WTC11 (cell line): ENCODE measurements at regions not wholly inside any gene's neighbourhood (a gene's known extent, or its start where the extent isn't known, plus 50 kb on each side); places are given as distances from the start of the nearest gene placed in this dataset.

Source experiments
- ATAC-seq: fragments of 200-7000 bp; cut with Tn5 transposase; 2 replicates; pipeline ENCODE4 v1.10.0; 2021; ENCODE audit warnings: mild to moderate bottlenecking, moderate library complexity
- CTCF ChIA-PET: fragments of 300-600 bp; sonication (Branson Sonifier 250); formaldehyde crosslinking; loops from one replicate; lab custom pipeline; 2021; ENCODE audit warnings: antibody characterized with exemption; lab: Charles Lee
- POLR2A ChIA-PET: fragments of 350-600 bp; sonication (Branson Sonifier 250); formaldehyde crosslinking; loops from one replicate; lab custom pipeline; 2021; ENCODE audit warnings: antibody characterized with exemption; lab: Charles Lee
- DNase-seq: peaks from one replicate; pipeline ENCODE4 v3.0.0; 2021; ENCODE audit warnings: low spot score
- H3K27ac Mint-ChIP-seq: 2 replicates; pipeline ENCODE4 v1.8.0; 2021; ENCODE audit warnings: mixed read lengths
- H3K27me3 Mint-ChIP-seq: 2 replicates; pipeline ENCODE4 v1.8.0; 2021; ENCODE audit warnings: low read depth, mild to moderate bottlenecking, moderate library complexity, mixed read lengths
- H3K36me3 Mint-ChIP-seq: 2 replicates; pipeline ENCODE4 v1.8.0; 2021; ENCODE audit warnings: mixed read lengths
- H3K4me1 Mint-ChIP-seq: 2 replicates; pipeline ENCODE4 v1.8.0; 2022; ENCODE audit warnings: mixed read lengths
- H3K4me3 Mint-ChIP-seq: 2 replicates; pipeline ENCODE4 v1.8.0; 2021; ENCODE audit warnings: mild to moderate bottlenecking, moderate library complexity, mixed read lengths
- H3K9me3 Mint-ChIP-seq: 2 replicates; pipeline ENCODE4 v1.8.0; 2021; ENCODE audit warnings: mixed read lengths
- ESRRA ChIP-seq: sonication (generic); formaldehyde crosslinking; IDR thresholded peaks from 2 replicates; pipeline ENCODE4 v1.8.1; 2022; ENCODE audit warnings: mild to moderate bottlenecking, missing genetic modification reagents, borderline replicate concordance
- FOXJ3 ChIP-seq: sonication (generic); formaldehyde crosslinking; IDR thresholded peaks from 2 replicates; pipeline ENCODE4 v1.9.0; 2021; ENCODE audit warnings: missing genetic modification reagents, mild to moderate bottlenecking, borderline replicate concordance
- GRHL2 ChIP-seq: fragments of 250-450 bp; sonication (Bioruptor Pico); IDR thresholded peaks from 2 replicates; pipeline ENCODE4 v1.8.0; 2022; ENCODE audit warnings: mild to moderate bottlenecking, moderate library complexity; ENCODE audit not compliant: insufficient replicate concordance, severe bottlenecking
- MXD4 ChIP-seq: fragments of 250-450 bp; sonication (Bioruptor Pico); IDR thresholded peaks from 2 replicates; pipeline ENCODE4 v1.8.0; 2021; ENCODE audit warnings: mild to moderate bottlenecking, moderate library complexity, borderline replicate concordance
- NR3C1 ChIP-seq: sonication (generic); formaldehyde crosslinking; conservative IDR thresholded peaks from 2 replicates; pipeline ENCODE4 v1.8.1; 2023; ENCODE audit warnings: low read depth, mild to moderate bottlenecking, missing genetic modification reagents
- SOX15 ChIP-seq: fragments of 250-450 bp; sonication (Bioruptor Pico); IDR thresholded peaks from 2 replicates; pipeline ENCODE4 v1.9.0; 2021; ENCODE audit warnings: mild to moderate bottlenecking
- ZBTB21 ChIP-seq: sonication (generic); formaldehyde crosslinking; IDR thresholded peaks from 2 replicates; pipeline ENCODE4 v1.8.1; 2023; ENCODE audit warnings: mild to moderate bottlenecking, missing genetic modification reagents, borderline replicate concordance
- ZNF138 ChIP-seq: sonication (generic); formaldehyde crosslinking; conservative IDR thresholded peaks from 2 replicates; pipeline ENCODE4 v1.8.1; 2022; ENCODE audit warnings: mild to moderate bottlenecking, moderate library complexity, missing genetic modification reagents
- ZNF423 ChIP-seq: fragments of 250-450 bp; sonication (Bioruptor Pico); IDR thresholded peaks from 2 replicates; pipeline ENCODE4 v2.1.2; 2022; ENCODE audit warnings: mild to moderate bottlenecking, moderate library complexity
- TF ChIP-seq, protein P1 (sequence below): sonication (generic); formaldehyde crosslinking; IDR thresholded peaks from 2 replicates; pipeline ENCODE4 v1.8.0; 2022; ENCODE audit warnings: mild to moderate bottlenecking, missing genetic modification reagents
- TF ChIP-seq, protein P2 (sequence below): sonication (generic); formaldehyde crosslinking; IDR thresholded peaks from 2 replicates; pipeline ENCODE4 v1.8.1; 2022; ENCODE audit warnings: missing genetic modification reagents, borderline replicate concordance
- TF ChIP-seq, protein P3 (sequence below): sonication (generic); formaldehyde crosslinking; IDR thresholded peaks from 2 replicates; pipeline ENCODE4 v1.8.1; 2022; ENCODE audit warnings: mild to moderate bottlenecking, missing genetic modification reagents, moderate library complexity, borderline replicate concordance
- TF ChIP-seq, protein P4 (sequence below): fragments of 250-450 bp; sonication (Bioruptor Pico); IDR thresholded peaks from 2 replicates; pipeline ENCODE4 v1.9.0; 2021; ENCODE audit warnings: mild to moderate bottlenecking
- TF ChIP-seq, protein P5 (sequence below): sonication (generic); formaldehyde crosslinking; IDR thresholded peaks from 2 replicates; pipeline ENCODE4 v1.8.0; 2022; ENCODE audit warnings: mild to moderate bottlenecking, missing genetic modification reagents
- TF ChIP-seq, protein P6 (sequence below): fragments of 200-600 bp; IDR thresholded peaks from 2 replicates; pipeline ENCODE4 v1.8.0; 2022; ENCODE audit warnings: antibody characterized with exemption
- TF ChIP-seq, protein P7 (sequence below): sonication (generic); formaldehyde crosslinking; IDR thresholded peaks from 2 replicates; pipeline ENCODE4 v1.8.1; 2022; ENCODE audit warnings: mild to moderate bottlenecking, moderate library complexity, missing genetic modification reagents
- TF ChIP-seq, protein P8 (sequence below): sonication (generic); formaldehyde crosslinking; IDR thresholded peaks from 2 replicates; pipeline ENCODE4 v1.8.0; 2023; ENCODE audit warnings: mild to moderate bottlenecking, missing genetic modification reagents
- TF ChIP-seq, protein P9 (sequence below): sonication (generic); formaldehyde crosslinking; IDR thresholded peaks from 2 replicates; pipeline ENCODE4 v1.8.1; 2023; ENCODE audit warnings: mild to moderate bottlenecking, missing genetic modification reagents

DNA sequence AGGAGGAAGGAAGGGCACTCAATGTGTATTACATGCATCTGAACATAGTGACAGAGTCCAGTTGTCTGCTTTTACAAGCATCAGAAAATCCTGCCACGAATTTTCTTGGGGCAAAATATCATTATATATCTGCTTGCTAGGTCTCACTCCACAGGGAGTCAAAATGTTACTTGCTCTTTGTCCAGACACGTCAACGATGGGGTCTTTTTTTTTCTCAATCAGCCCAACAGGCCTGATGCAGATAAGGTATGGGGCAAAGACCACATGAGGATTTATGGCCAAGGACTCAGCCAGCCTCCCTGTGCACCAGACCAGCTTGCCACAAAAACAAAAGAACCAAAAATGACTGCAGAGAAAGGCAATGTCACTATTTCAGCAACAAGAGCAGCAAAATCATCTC is 323.4 kb upstream of the PKDCC start:
- ChIA-PET CTCF (no interaction called here), POLR2A (no interaction called here)
- Mint-ChIP-seq H3K36me3 (no peaks in the 10 kb centered on the region), H3K27me3 (no peaks in the 10 kb centered on the region), H3K4me3 (no peak overlapping the region), H3K4me1 (peaks cover 20% of the 10 kb centered on the region), H3K9me3 (no peaks in the 10 kb centered on the region), H3K27ac (0 out of 2 replicates have a peak overlapping the region, but pooled peaks have one; percentile 14)
- DNase-seq, result no peak
- no peak for ATAC-seq
- TF ChIP-seq, protein P1, sequence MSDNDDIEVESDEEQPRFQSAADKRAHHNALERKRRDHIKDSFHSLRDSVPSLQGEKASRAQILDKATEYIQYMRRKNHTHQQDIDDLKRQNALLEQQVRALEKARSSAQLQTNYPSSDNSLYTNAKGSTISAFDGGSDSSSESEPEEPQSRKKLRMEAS, result no peak
- TF ChIP-seq MXD4 (CRISPR knock-in tag) (no peak), ESRRA (CRISPR knock-in tag) (no peak), FOXJ3 (CRISPR knock-in tag) (no peak), ZNF423 (no peak), ZBTB21 (no peak), NR3C1 (CRISPR knock-in tag) (no peak), GRHL2 (CRISPR knock-in tag) (no peak), SOX15 (CRISPR knock-in tag) (no peak)
- TF ChIP-seq, protein P2, sequence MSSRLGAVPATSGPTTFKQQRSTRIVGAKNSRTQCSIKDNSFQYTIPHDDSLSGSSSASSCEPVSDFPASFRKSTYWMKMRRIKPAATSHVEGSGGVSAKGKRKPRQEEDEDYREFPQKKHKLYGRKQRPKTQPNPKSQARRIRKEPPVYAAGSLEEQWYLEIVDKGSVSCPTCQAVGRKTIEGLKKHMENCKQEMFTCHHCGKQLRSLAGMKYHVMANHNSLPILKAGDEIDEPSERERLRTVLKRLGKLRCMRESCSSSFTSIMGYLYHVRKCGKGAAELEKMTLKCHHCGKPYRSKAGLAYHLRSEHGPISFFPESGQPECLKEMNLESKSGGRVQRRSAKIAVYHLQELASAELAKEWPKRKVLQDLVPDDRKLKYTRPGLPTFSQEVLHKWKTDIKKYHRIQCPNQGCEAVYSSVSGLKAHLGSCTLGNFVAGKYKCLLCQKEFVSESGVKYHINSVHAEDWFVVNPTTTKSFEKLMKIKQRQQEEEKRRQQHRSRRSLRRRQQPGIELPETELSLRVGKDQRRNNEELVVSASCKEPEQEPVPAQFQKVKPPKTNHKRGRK (CRISPR knock-in tag), result no peak
- TF ChIP-seq, protein P3, sequence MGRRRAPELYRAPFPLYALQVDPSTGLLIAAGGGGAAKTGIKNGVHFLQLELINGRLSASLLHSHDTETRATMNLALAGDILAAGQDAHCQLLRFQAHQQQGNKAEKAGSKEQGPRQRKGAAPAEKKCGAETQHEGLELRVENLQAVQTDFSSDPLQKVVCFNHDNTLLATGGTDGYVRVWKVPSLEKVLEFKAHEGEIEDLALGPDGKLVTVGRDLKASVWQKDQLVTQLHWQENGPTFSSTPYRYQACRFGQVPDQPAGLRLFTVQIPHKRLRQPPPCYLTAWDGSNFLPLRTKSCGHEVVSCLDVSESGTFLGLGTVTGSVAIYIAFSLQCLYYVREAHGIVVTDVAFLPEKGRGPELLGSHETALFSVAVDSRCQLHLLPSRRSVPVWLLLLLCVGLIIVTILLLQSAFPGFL (CRISPR knock-in tag), result no peak

DNA sequence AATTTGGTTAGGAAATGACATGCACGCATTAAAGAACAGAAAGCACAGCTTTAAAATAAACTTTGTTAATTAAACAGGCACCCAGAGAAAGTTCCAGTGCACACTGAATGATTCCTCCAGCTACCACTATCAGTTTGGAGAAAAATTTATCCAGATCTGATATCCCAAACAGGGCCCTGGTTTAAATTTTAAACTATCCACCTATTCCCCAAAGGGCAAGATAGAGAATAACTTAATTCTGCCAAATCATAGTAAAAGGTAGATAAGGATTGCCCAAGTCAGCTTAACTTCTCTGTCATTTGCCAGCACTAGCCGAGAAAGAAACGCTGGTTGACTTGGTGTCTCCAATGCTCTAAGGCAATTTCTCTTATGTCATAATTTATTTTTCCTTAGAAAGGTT is 321.9 kb upstream of the PKDCC start:
- Mint-ChIP-seq H3K4me3 (no peak overlapping the region), H3K4me1 (peaks cover 28% of the 10 kb centered on the region), H3K27me3 (peaks cover 2% of the 10 kb centered on the region; the same call in 1 of the 2 replicates), H3K36me3 (no peaks in the 10 kb centered on the region), H3K9me3 (no peaks in the 10 kb centered on the region), H3K27ac (no peak overlapping the region)
- TF ChIP-seq, protein P4, sequence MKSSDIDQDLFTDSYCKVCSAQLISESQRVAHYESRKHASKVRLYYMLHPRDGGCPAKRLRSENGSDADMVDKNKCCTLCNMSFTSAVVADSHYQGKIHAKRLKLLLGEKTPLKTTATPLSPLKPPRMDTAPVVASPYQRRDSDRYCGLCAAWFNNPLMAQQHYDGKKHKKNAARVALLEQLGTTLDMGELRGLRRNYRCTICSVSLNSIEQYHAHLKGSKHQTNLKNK, result no peak
- TF ChIP-seq, protein P5, sequence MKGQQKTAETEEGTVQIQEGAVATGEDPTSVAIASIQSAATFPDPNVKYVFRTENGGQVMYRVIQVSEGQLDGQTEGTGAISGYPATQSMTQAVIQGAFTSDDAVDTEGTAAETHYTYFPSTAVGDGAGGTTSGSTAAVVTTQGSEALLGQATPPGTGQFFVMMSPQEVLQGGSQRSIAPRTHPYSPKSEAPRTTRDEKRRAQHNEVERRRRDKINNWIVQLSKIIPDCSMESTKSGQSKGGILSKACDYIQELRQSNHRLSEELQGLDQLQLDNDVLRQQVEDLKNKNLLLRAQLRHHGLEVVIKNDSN, result no peak
- TF ChIP-seq, protein P6, sequence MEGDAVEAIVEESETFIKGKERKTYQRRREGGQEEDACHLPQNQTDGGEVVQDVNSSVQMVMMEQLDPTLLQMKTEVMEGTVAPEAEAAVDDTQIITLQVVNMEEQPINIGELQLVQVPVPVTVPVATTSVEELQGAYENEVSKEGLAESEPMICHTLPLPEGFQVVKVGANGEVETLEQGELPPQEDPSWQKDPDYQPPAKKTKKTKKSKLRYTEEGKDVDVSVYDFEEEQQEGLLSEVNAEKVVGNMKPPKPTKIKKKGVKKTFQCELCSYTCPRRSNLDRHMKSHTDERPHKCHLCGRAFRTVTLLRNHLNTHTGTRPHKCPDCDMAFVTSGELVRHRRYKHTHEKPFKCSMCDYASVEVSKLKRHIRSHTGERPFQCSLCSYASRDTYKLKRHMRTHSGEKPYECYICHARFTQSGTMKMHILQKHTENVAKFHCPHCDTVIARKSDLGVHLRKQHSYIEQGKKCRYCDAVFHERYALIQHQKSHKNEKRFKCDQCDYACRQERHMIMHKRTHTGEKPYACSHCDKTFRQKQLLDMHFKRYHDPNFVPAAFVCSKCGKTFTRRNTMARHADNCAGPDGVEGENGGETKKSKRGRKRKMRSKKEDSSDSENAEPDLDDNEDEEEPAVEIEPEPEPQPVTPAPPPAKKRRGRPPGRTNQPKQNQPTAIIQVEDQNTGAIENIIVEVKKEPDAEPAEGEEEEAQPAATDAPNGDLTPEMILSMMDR, result no peak
- TF ChIP-seq, protein P7, sequence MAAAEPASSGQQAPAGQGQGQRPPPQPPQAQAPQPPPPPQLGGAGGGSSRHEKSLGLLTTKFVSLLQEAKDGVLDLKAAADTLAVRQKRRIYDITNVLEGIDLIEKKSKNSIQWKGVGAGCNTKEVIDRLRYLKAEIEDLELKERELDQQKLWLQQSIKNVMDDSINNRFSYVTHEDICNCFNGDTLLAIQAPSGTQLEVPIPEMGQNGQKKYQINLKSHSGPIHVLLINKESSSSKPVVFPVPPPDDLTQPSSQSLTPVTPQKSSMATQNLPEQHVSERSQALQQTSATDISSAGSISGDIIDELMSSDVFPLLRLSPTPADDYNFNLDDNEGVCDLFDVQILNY (CRISPR knock-in tag), result no peak
- TF ChIP-seq, protein P8, sequence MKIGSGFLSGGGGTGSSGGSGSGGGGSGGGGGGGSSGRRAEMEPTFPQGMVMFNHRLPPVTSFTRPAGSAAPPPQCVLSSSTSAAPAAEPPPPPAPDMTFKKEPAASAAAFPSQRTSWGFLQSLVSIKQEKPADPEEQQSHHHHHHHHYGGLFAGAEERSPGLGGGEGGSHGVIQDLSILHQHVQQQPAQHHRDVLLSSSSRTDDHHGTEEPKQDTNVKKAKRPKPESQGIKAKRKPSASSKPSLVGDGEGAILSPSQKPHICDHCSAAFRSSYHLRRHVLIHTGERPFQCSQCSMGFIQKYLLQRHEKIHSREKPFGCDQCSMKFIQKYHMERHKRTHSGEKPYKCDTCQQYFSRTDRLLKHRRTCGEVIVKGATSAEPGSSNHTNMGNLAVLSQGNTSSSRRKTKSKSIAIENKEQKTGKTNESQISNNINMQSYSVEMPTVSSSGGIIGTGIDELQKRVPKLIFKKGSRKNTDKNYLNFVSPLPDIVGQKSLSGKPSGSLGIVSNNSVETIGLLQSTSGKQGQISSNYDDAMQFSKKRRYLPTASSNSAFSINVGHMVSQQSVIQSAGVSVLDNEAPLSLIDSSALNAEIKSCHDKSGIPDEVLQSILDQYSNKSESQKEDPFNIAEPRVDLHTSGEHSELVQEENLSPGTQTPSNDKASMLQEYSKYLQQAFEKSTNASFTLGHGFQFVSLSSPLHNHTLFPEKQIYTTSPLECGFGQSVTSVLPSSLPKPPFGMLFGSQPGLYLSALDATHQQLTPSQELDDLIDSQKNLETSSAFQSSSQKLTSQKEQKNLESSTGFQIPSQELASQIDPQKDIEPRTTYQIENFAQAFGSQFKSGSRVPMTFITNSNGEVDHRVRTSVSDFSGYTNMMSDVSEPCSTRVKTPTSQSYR (CRISPR knock-in tag), result no peak
- TF ChIP-seq ZNF138, result no peak
- TF ChIP-seq, protein P9, sequence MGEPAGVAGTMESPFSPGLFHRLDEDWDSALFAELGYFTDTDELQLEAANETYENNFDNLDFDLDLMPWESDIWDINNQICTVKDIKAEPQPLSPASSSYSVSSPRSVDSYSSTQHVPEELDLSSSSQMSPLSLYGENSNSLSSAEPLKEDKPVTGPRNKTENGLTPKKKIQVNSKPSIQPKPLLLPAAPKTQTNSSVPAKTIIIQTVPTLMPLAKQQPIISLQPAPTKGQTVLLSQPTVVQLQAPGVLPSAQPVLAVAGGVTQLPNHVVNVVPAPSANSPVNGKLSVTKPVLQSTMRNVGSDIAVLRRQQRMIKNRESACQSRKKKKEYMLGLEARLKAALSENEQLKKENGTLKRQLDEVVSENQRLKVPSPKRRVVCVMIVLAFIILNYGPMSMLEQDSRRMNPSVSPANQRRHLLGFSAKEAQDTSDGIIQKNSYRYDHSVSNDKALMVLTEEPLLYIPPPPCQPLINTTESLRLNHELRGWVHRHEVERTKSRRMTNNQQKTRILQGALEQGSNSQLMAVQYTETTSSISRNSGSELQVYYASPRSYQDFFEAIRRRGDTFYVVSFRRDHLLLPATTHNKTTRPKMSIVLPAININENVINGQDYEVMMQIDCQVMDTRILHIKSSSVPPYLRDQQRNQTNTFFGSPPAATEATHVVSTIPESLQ, result no peak
- ChIA-PET CTCF (no interaction called here), POLR2A (no interaction called here)
- ATAC-seq, result no peak
- no peak for DNase-seq
